HG02885 (cell line): ENCODE measurements at regions not wholly inside any gene's neighbourhood (a gene's known extent, or its start where the extent isn't known, plus 50 kb on each side); places are given as distances from the start of the nearest gene placed in this dataset.
A peak's percentile ranks its signal among the peaks of the same experiment; 100 is the strongest.

Experiments used
- ATAC-seq: cut with Tn5 transposase; IDR thresholded peaks from one replicate; pipeline ENCODE4 v1.9.1; 2021; ENCODE audit warnings: mild to moderate bottlenecking; ENCODE audit not compliant: unreplicated experiment, poor library complexity

GRCh38 chr11:35076201-35077100 is 62.5 kb upstream of the CD44 start:
- ATAC-seq, result no peak

DNA sequence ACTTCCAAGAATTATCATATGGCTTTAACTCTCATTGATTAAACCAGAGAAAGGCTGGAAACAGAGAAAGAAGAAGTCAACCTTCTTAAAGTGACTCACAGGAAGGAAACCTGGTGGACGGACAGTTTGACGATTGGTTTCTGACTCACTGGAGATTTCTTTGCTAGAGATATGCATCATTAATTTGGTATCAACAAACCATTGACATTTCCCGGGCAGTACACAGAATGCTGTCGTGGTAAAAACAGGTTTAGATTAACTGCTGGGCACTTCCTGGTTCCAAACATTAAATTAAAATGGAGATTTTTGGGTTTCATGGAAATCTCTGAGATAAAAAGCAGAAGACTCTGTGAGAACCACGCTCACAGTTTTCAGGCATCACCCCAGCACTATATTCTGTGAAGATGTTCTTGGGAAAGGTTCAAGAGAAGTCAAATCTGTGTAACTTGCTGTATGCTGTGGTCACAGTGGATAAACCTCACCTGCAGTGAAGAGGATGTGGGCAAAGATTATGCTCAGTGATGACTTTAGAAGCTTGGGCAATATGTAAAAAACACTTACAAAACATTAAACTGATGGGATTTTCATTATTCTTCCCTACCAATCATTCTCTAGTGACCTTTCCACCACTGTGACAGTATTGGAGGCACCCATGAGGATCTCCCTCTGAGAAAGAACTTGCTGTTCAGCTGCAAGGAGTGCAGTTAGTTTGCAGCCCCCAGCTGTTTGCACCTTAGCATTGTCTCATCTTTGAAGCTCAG is 61.1 kb upstream of the CD44 start:
- peak; percentile 50 for ATAC-seq

DNA sequence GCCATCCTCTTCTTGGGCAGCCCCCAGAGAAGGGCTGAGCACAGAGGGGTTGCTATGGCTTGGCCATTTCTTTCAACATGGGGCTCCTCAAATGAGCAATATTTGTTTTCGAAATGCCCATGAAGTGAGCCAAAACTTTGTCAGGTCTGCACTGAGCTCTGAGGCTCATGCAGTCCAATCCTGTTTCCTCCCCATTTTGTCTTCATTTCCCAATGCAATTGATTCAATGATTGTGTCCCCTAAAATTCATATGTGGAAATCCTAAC is 60.6 kb upstream of the CD44 start:
- ATAC-seq, result no peak

DNA sequence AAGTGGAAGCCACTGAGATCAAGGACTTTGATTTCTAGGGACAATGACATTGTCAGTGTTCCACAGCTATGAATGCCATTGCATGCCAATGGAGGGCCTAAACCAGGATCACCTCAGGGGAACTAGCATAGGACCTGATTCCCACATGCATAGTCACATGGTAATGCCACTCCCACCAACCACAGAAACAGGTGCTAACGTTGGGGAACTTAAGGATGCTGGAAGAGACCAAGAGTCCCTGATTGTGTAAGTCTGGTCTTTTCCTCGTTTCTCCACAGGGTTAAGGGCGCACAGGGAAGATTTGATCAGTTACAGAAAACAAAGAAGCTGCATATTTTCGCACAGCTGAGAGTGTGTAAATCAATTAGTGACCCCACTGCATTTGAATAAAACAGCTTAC is 59.4 kb upstream of the CD44 start:
- no peak for ATAC-seq

DNA sequence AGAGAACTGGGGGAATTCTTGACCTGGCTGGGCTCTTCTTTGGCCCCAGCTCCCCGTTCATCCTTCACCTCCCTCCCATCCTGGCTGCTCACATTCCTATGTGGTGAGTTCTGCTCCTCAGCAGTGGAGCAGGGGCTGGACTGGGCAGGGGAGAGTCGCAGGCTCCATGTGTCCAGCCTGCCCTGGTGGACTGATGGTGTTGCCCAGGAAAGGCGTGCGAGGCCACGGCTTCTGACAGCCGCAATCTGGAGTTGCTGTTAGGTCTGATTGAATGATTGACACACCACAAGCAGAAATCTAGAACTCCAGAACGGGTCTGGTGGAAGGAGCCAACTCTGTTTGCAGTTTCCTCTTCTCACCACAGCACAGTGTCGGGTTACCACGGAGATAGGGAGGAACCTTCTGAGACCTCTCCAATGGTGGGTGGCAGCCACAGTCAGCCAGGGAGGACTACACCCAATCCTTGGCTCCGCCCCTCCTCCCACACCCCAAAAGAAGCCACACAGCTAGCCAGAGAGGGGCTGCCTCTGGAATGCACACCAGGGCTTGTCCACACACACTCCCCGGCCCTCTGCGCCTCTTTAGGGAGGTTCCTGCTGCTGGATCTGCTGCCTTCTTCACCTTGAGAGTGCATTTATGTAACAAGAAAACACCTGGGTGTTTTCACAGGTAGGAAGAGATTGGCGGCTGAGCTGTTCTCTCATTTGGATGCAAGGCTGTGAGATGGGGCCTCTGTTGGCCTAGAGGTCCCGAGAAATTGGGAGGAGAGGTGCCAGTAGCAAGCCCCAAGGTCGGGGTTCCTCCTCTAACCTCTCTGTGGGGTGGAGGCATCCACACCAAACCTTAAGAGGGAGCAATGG is 56.4 kb upstream of the CD44 start:
- ATAC-seq, result peak; percentile 87

- no peak for ATAC-seq
Measured at GRCh38 chr11:35083181-35083430, 55.9 kb upstream of the CD44 start.

DNA sequence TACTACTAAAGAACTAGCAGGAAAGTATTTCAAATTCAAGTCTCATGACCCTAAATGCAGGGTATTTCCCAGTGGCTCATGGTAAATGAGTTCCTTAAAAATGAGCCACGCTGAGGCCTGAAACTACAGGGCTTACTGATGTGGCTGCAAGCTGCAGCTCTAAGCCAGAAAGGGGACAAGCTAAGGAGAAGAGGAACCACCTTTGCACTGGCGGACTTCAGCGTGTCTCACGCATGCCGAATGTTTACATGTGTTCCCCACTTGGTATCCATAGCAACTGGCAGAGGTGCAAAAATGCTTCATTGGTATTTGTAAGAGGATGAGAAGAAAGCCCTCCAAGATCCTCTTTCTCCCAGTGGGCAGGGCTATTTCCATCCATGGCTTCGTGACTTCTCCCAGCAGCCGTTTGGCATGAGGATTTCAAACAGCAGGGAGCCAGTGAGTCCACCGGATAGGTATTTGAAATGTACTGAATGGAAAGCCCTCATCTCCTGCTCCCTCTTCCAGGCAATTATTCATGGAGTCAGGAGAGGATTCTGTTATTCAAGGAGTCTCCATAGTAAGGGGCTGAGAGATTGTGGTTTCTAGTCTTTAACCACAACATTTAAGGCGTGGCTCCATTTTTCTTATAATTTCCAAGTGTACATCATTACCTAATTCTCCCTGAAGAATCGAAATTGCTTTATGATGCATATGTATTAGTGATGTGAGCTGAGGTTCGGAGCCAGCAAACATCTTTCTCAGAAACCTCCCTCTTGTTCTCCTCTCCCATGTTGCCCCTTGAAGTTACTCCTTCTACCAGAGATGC is 55.3 kb upstream of the CD44 start:
- ATAC-seq, result peak; percentile 55

GRCh38 chr11:35084817-35085440 is 54.0 kb upstream of the CD44 start:
- no peak for ATAC-seq

- ATAC-seq, result no peak
Measured at GRCh38 chr11:35085531-35086165, 53.3 kb upstream of the CD44 start.

DNA sequence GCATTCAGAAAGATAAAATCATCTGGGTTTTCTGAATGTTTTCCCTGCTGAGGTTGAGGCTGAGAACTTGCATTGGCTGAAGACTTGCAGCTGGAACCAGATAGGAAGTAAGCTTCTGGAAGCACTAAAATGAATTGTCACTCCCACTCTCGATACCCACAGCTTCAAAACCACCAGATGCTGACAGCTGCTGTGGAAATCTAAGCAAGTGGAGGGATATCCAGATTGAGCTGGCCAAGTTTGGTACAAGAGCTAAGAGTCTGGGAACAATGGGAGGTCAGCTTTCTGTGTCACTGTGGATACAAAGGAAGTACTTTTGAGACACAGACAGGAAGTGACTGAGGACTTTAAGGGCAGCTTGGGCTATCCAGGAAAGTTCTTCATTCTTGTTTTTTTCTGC is 51.3 kb upstream of the CD44 start:
- no peak for ATAC-seq

DNA sequence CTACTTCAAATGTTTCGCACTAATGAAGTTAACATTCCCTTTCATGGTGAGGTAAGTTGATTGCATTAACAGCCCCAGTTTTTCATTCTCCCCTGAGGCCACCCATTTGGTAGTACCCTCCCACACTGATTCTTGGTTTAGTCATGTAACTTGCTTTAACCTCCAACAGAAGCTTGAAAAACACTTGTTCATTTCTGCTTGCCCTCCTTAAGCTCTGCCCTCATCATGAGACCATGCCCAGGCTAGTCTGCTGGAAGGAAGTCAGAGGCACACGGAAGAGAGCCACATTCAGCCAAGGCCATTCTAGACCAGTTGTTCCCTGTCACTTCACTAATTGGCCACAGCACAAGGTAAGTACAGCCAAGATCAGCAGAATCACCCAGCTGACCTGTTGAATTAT is 50.7 kb upstream of the CD44 start:
- no peak for ATAC-seq

DNA sequence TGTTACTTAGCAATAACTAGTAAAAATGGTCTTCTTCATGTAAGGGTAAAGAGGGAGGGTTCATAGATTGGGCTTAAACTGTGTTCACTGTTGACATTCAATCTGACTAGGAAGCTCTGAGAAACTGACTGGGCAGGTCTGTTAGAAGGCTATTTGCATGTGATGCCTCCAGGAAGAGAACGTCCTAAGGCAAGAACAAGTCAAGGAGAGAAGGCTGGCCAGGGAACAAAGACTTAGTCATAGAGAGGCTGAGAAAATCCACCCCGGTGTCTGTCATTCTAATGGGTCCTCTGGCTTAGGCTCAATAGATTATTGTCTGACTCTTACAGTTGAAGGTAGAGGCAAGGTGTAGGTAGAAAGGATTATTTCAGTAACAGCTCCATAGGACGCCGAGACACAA is 50.3 kb upstream of the CD44 start:
- no peak for ATAC-seq
